Endodermal cell (in vitro differentiated cells): ENCODE measurements at regions not wholly inside any gene's neighbourhood (a gene's known extent, or its start where the extent isn't known, plus 50 kb on each side); places are given as distances from the start of the nearest gene placed in this dataset.
A peak's percentile ranks its signal among the peaks of the same experiment; 100 is the strongest.

Experiments
- DNase-seq: peaks from one replicate; pipeline ENCODE4 v3.0.0-alpha.2; 2017
- H3K27ac ChIP-seq: 2 replicates; pipeline ENCODE4 v1.5.1; 2013; ENCODE audit warnings: mild to moderate bottlenecking, low read depth, low read length, moderate library complexity
- H3K27me3 ChIP-seq: 2 replicates; pipeline ENCODE4 v1.6.1; 2013; ENCODE audit warnings: mild to moderate bottlenecking, low read length, moderate library complexity; ENCODE audit not compliant: insufficient read depth, control insufficient read depth, poor library complexity, severe bottlenecking
- H3K36me3 ChIP-seq: 2 replicates; pipeline ENCODE4 v1.7.0; 2013; ENCODE audit warnings: mild to moderate bottlenecking, low read length, moderate library complexity; ENCODE audit not compliant: control insufficient read depth, insufficient read depth
- H3K4me1 ChIP-seq: one replicate; pipeline ENCODE4 v1.7.0; 2013; ENCODE audit warnings: low read length; ENCODE audit not compliant: control insufficient read depth, insufficient read depth
- H3K4me3 ChIP-seq: 2 replicates; pipeline ENCODE4 v1.5.1; 2013; ENCODE audit warnings: mild to moderate bottlenecking, low read length, moderate library complexity
- H3K9ac ChIP-seq: 2 replicates; pipeline ENCODE4 v1.6.1; 2013; ENCODE audit warnings: mild to moderate bottlenecking, low read length, moderate library complexity; ENCODE audit not compliant: poor library complexity, severe bottlenecking; ENCODE audit errors: extremely low read depth
- H3K9me3 ChIP-seq: 2 replicates; pipeline ENCODE4 v1.6.1; 2013; ENCODE audit warnings: mild to moderate bottlenecking, low read length, moderate library complexity; ENCODE audit not compliant: control insufficient read depth
- H3K27ac Mint-ChIP-seq: 2 replicates; pipeline ENCODE4 v1.8.0; 2020; ENCODE audit warnings: mixed read lengths
- H3K27me3 Mint-ChIP-seq: 2 replicates; pipeline ENCODE4 v1.8.0; 2021; ENCODE audit warnings: mild to moderate bottlenecking, mixed read lengths; ENCODE audit not compliant: insufficient read depth
- H3K36me3 Mint-ChIP-seq: 2 replicates; pipeline ENCODE4 v1.8.0; 2020; ENCODE audit warnings: low read depth, mixed read lengths
- H3K4me1 Mint-ChIP-seq: 2 replicates; pipeline ENCODE4 v1.8.0; 2020; ENCODE audit warnings: mixed read lengths
- H3K4me3 Mint-ChIP-seq: 2 replicates; pipeline ENCODE4 v1.8.0; 2020; ENCODE audit warnings: mild to moderate bottlenecking, moderate library complexity, mixed read lengths
- H3K9me3 Mint-ChIP-seq: 2 replicates; pipeline ENCODE4 v1.8.0; 2020; ENCODE audit warnings: mild to moderate bottlenecking, mixed read lengths
- WGBS, 2 experiments: methylation state at CpG; one replicate each; pipeline versions ENCODE4 v1.1.5 to v1.1.7; 2013; ENCODE audit warnings: missing lambda C conversion rate in 2 of 2, mixed read lengths in 1 of 2; ENCODE audit not compliant: insufficient coverage in 1 of 2, insufficient read length in 1 of 2; 5-methylcytosine and 5-hydroxymethylcytosine counted together
- TF ChIP-seq, protein P1 (sequence below): fragments of 200-600 bp; sonication (generic); conservative IDR thresholded peaks from 2 replicates; pipeline ENCODE4 v1.5.0; 2021; ENCODE audit warnings: antibody characterized with exemption, mild to moderate bottlenecking

DNA sequence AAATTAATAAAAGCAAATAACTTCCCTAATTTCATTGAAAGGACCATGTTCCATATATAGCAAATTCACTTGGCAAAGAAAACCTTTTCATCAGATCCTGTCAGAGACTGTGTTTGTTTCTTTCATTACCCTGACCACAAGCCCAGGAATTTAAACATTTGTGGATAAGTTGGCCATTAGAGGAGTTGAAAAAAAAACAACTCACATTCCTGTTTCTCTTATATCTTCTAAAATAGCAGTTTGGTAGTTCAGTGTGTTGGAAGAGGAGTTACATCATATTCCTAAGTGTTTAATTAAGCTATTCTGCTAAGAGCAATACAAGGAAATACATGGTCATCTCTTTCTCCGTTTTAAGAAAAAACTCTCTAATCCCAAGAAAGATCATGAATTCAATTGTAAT is 505.6 kb downstream of the TLE1 start:
- DNase-seq = no peak
- H3K4me1 ChIP-seq = no peaks in the 10 kb centered on the region
- TF ChIP-seq, protein P1, sequence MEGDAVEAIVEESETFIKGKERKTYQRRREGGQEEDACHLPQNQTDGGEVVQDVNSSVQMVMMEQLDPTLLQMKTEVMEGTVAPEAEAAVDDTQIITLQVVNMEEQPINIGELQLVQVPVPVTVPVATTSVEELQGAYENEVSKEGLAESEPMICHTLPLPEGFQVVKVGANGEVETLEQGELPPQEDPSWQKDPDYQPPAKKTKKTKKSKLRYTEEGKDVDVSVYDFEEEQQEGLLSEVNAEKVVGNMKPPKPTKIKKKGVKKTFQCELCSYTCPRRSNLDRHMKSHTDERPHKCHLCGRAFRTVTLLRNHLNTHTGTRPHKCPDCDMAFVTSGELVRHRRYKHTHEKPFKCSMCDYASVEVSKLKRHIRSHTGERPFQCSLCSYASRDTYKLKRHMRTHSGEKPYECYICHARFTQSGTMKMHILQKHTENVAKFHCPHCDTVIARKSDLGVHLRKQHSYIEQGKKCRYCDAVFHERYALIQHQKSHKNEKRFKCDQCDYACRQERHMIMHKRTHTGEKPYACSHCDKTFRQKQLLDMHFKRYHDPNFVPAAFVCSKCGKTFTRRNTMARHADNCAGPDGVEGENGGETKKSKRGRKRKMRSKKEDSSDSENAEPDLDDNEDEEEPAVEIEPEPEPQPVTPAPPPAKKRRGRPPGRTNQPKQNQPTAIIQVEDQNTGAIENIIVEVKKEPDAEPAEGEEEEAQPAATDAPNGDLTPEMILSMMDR = no peak
- Mint-ChIP-seq H3K27me3 (no peaks in the 10 kb centered on the region), H3K9me3 (peaks cover 1% of the 10 kb centered on the region), H3K4me1 (peaks cover 4% of the 10 kb centered on the region), H3K27ac (no peak overlapping the region), H3K36me3 (peaks cover 2% of the 10 kb centered on the region), H3K4me3 (no peak overlapping the region)
- H3K9me3 ChIP-seq = peaks cover 2% of the 10 kb centered on the region
- H3K27me3 ChIP-seq = no peaks in the 10 kb centered on the region
- H3K4me3 ChIP-seq = no peak overlapping the region
- H3K9ac ChIP-seq = no peak overlapping the region
- H3K36me3 ChIP-seq = no peaks in the 10 kb centered on the region
- no peak overlapping the region for H3K27ac ChIP-seq
- 100% methylated on average over 1 of the region's 1 CpG for WGBS, 2 experiments

DNA sequence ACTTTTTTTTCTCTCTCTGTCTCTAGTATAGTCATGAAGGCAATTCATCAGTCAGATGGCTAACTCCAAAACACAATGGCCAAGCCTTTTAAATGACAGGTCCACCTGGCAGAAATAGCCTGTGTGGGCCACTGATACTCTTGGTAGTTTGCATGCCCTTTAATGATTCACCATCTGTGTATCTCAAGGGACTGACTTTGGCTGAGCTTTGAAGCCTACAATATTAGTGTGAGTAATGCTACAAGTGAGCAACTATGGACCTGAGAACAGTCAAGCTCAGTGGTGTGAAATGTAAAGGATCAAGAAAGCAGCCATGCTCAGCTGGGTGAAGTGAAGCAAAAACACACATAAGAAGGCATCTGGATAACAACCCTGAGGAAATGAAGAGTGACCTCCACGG is 506.9 kb downstream of the TLE1 start:
- H3K9me3 ChIP-seq = peaks cover 6% of the 10 kb centered on the region
- no peaks in the 10 kb centered on the region for H3K4me1 ChIP-seq
- H3K27ac ChIP-seq = no peak overlapping the region
- TF ChIP-seq, protein P1 = no peak
- DNase-seq = peak; percentile 35
- Mint-ChIP-seq H3K27me3 (no peaks in the 10 kb centered on the region), H3K27ac (no peak overlapping the region), H3K4me3 (no peak overlapping the region), H3K36me3 (peaks cover 2% of the 10 kb centered on the region), H3K4me1 (peaks cover 4% of the 10 kb centered on the region), H3K9me3 (peaks cover 1% of the 10 kb centered on the region)
- H3K27me3 ChIP-seq = no peaks in the 10 kb centered on the region
- no peak overlapping the region for H3K4me3 ChIP-seq
- 71 to 77% methylated on average over 1 of the region's 1 CpG for WGBS, 2 experiments
- no peak overlapping the region for H3K9ac ChIP-seq
- no peaks in the 10 kb centered on the region for H3K36me3 ChIP-seq

DNA sequence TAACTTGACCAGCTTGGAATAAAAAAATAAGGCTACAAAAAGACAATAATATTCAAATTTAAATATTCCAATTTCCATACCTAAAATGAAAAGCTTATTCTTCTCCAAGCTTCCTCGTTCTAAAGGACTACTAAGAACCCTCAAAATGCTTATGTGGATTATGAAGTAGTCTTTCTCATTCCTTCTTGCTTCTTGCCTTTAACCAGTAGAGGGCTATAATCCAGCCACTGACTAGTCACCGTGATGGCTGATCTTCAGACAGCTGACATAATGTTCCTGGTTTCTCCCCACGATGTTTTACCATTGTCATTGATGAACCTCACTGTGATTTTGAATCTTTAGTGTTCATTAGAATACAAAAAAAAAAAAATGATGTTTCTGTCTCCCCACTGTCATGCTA is 515.3 kb downstream of the TLE1 start:
- H3K9me3 ChIP-seq = peaks cover 19% of the 10 kb centered on the region

More for the DNA sequence above, 515.3 kb downstream of the TLE1 start:
- no peak for DNase-seq
- no peaks in the 10 kb centered on the region for H3K4me1 Mint-ChIP-seq
- Histone ChIP-seq H3K36me3 (no peaks in the 10 kb centered on the region), H3K4me1 (no peaks in the 10 kb centered on the region), H3K27ac (no peak overlapping the region), H3K4me3 (no peak overlapping the region), H3K9ac (no peak overlapping the region), H3K27me3 (no peaks in the 10 kb centered on the region)
- no peak overlapping the region for H3K4me3 Mint-ChIP-seq
- no peak overlapping the region for H3K27ac Mint-ChIP-seq
- H3K27me3 Mint-ChIP-seq = no peaks in the 10 kb centered on the region
- H3K36me3 Mint-ChIP-seq = no peaks in the 10 kb centered on the region
- peaks cover 10% of the 10 kb centered on the region for H3K9me3 Mint-ChIP-seq
- TF ChIP-seq, protein P1 = peak; percentile 68
- 83 to 90% methylated on average over 2 to 3 of the region's 3 CpGs for WGBS, 2 experiments
